Stimulated activated memory B cell treated with anti-CD40 and anti-IgM and Interleukin-4, amounts not matched to agents 10 μg/mL and 1 μg/mL and 100 μg/mL, for 72 hours (primary cell): ENCODE measurements at regions not wholly inside any gene's neighbourhood (a gene's known extent, or its start where the extent isn't known, plus 50 kb on each side); places are given as distances from the start of the nearest gene placed in this dataset.

ENCODE experiments used
- ATAC-seq: fragments of 150-1000 bp; cut with Tn5 transposase; 2 replicates; pipeline ENCODE4 v1.10.0; 2021
- H3K27ac Mint-ChIP-seq: one replicate; pipeline ENCODE4 v1.8.0; 2022; ENCODE audit warnings: mild to moderate bottlenecking, mixed read lengths
- H3K27me3 Mint-ChIP-seq: one replicate; pipeline ENCODE4 v1.8.0; 2022; ENCODE audit warnings: mixed read lengths
- H3K36me3 Mint-ChIP-seq: one replicate; pipeline ENCODE4 v1.8.0; 2022; ENCODE audit warnings: mixed read lengths
- H3K4me1 Mint-ChIP-seq: one replicate; pipeline ENCODE4 v1.8.0; 2022; ENCODE audit warnings: mixed read lengths
- H3K4me3 Mint-ChIP-seq: one replicate; pipeline ENCODE4 v1.8.0; 2022; ENCODE audit warnings: mild to moderate bottlenecking, moderate library complexity, mixed read lengths
- H3K9me3 Mint-ChIP-seq: one replicate; pipeline ENCODE4 v1.8.0; 2022; ENCODE audit warnings: mixed read lengths

GRCh38 chr16:65294165-65294564 is 172.3 kb upstream of the CDH11 start:
- Mint-ChIP-seq H3K27ac (no peak overlapping the region), H3K36me3 (no peaks in the 10 kb centered on the region), H3K9me3 (peaks cover 4% of the 10 kb centered on the region), H3K4me1 (no peaks in the 10 kb centered on the region), H3K27me3 (no peaks in the 10 kb centered on the region), H3K4me3 (no peak overlapping the region)
- no peak for ATAC-seq

- no peak for ATAC-seq
- H3K36me3 Mint-ChIP-seq = no peaks in the 10 kb centered on the region
- H3K4me3 Mint-ChIP-seq = no peak overlapping the region
- H3K27ac Mint-ChIP-seq = no peak overlapping the region
- H3K4me1 Mint-ChIP-seq = no peaks in the 10 kb centered on the region
- H3K27me3 Mint-ChIP-seq = no peaks in the 10 kb centered on the region
- H3K9me3 Mint-ChIP-seq = no peaks in the 10 kb centered on the region
Measured at GRCh38 chr16:65289022-65289421, 167.2 kb upstream of the CDH11 start.

- Mint-ChIP-seq H3K4me1 (no peaks in the 10 kb centered on the region), H3K36me3 (no peaks in the 10 kb centered on the region), H3K4me3 (no peak overlapping the region), H3K27ac (no peak overlapping the region), H3K27me3 (no peaks in the 10 kb centered on the region), H3K9me3 (no peaks in the 10 kb centered on the region)
- ATAC-seq = no peak
Measured at GRCh38 chr16:65287307-65287706, 165.4 kb upstream of the CDH11 start.

- H3K4me1 Mint-ChIP-seq = no peaks in the 10 kb centered on the region
Measured at GRCh38 chr16:65285128-65286048, 163.5 kb upstream of the CDH11 start.

GRCh38 chr16:65284626-65285025 is 162.8 kb upstream of the CDH11 start:
- Mint-ChIP-seq H3K9me3 (no peaks in the 10 kb centered on the region), H3K4me1 (no peaks in the 10 kb centered on the region), H3K36me3 (no peaks in the 10 kb centered on the region), H3K4me3 (no peak overlapping the region), H3K27ac (no peak overlapping the region), H3K27me3 (no peaks in the 10 kb centered on the region)
- ATAC-seq = no peak

More at GRCh38 chr16:65285128-65286048, 163.5 kb upstream of the CDH11 start:
- no peaks in the 10 kb centered on the region for H3K36me3 Mint-ChIP-seq
- H3K27ac Mint-ChIP-seq = no peak overlapping the region
- H3K27me3 Mint-ChIP-seq = no peaks in the 10 kb centered on the region
- H3K4me3 Mint-ChIP-seq = no peak overlapping the region
- no peaks in the 10 kb centered on the region for H3K9me3 Mint-ChIP-seq
- no peak for ATAC-seq

GRCh38 chr16:65283181-65283651 is 161.4 kb upstream of the CDH11 start:
- no peaks in the 10 kb centered on the region for H3K27me3 Mint-ChIP-seq
- no peak for ATAC-seq
- no peaks in the 10 kb centered on the region for H3K36me3 Mint-ChIP-seq
- no peak overlapping the region for H3K27ac Mint-ChIP-seq
- H3K4me3 Mint-ChIP-seq = no peak overlapping the region
- no peaks in the 10 kb centered on the region for H3K4me1 Mint-ChIP-seq
- H3K9me3 Mint-ChIP-seq = no peaks in the 10 kb centered on the region

- peaks cover 9% of the 10 kb centered on the region for H3K9me3 Mint-ChIP-seq
- no peaks in the 10 kb centered on the region for H3K27me3 Mint-ChIP-seq
- no peak overlapping the region for H3K27ac Mint-ChIP-seq
- no peaks in the 10 kb centered on the region for H3K4me1 Mint-ChIP-seq
- no peak overlapping the region for H3K4me3 Mint-ChIP-seq
- no peaks in the 10 kb centered on the region for H3K36me3 Mint-ChIP-seq
- no peak for ATAC-seq
Measured at GRCh38 chr16:65281586-65281985, 159.7 kb upstream of the CDH11 start.

- no peak for ATAC-seq
- Mint-ChIP-seq H3K36me3 (no peaks in the 10 kb centered on the region), H3K4me1 (no peaks in the 10 kb centered on the region), H3K27me3 (no peaks in the 10 kb centered on the region), H3K4me3 (no peak overlapping the region), H3K27ac (no peak overlapping the region), H3K9me3 (peaks cover 9% of the 10 kb centered on the region)
Measured at GRCh38 chr16:65280845-65281512, 159.1 kb upstream of the CDH11 start.

- Mint-ChIP-seq H3K36me3 (no peaks in the 10 kb centered on the region), H3K4me1 (no peaks in the 10 kb centered on the region), H3K27me3 (no peaks in the 10 kb centered on the region), H3K27ac (no peak overlapping the region), H3K9me3 (peaks cover 12% of the 10 kb centered on the region), H3K4me3 (no peak overlapping the region)
- no peak for ATAC-seq
Measured at GRCh38 chr16:65279576-65279975, 157.7 kb upstream of the CDH11 start.

- no peaks in the 10 kb centered on the region for H3K27me3 Mint-ChIP-seq
- H3K4me1 Mint-ChIP-seq = no peaks in the 10 kb centered on the region
- no peaks in the 10 kb centered on the region for H3K36me3 Mint-ChIP-seq
- H3K27ac Mint-ChIP-seq = no peak overlapping the region
- ATAC-seq = no peak
- no peak overlapping the region for H3K4me3 Mint-ChIP-seq
- peaks cover 12% of the 10 kb centered on the region for H3K9me3 Mint-ChIP-seq
Measured at GRCh38 chr16:65278874-65279273, 157.0 kb upstream of the CDH11 start.

GRCh38 chr16:65274566-65274965 is 152.7 kb upstream of the CDH11 start:
- Mint-ChIP-seq H3K9me3 (peaks cover 12% of the 10 kb centered on the region), H3K27me3 (no peaks in the 10 kb centered on the region), H3K36me3 (no peaks in the 10 kb centered on the region), H3K4me1 (no peaks in the 10 kb centered on the region), H3K4me3 (no peak overlapping the region), H3K27ac (no peak overlapping the region)
- ATAC-seq = no peak

GRCh38 chr16:65272699-65273414 is 151.0 kb upstream of the CDH11 start:
- H3K27ac Mint-ChIP-seq = no peak overlapping the region
- H3K4me3 Mint-ChIP-seq = no peak overlapping the region
- no peaks in the 10 kb centered on the region for H3K4me1 Mint-ChIP-seq
- no peaks in the 10 kb centered on the region for H3K36me3 Mint-ChIP-seq
- H3K9me3 Mint-ChIP-seq = peaks cover 10% of the 10 kb centered on the region
- H3K27me3 Mint-ChIP-seq = no peaks in the 10 kb centered on the region
- ATAC-seq = no peak

- Mint-ChIP-seq H3K36me3 (no peaks in the 10 kb centered on the region), H3K27ac (no peak overlapping the region), H3K4me1 (no peaks in the 10 kb centered on the region), H3K4me3 (no peak overlapping the region), H3K27me3 (no peaks in the 10 kb centered on the region), H3K9me3 (peaks cover 6% of the 10 kb centered on the region)
- no peak for ATAC-seq
Measured at GRCh38 chr16:65271996-65272395, 150.1 kb upstream of the CDH11 start.

- H3K4me3 Mint-ChIP-seq = no peak overlapping the region
- H3K36me3 Mint-ChIP-seq = no peaks in the 10 kb centered on the region
- H3K27me3 Mint-ChIP-seq = no peaks in the 10 kb centered on the region
- peaks cover 9% of the 10 kb centered on the region for H3K9me3 Mint-ChIP-seq
- no peak for ATAC-seq
- no peaks in the 10 kb centered on the region for H3K4me1 Mint-ChIP-seq
- H3K27ac Mint-ChIP-seq = no peak overlapping the region
Measured at GRCh38 chr16:65268331-65268730, 146.5 kb upstream of the CDH11 start.

GRCh38 chr16:65263896-65264295 is 142.0 kb upstream of the CDH11 start:
- Mint-ChIP-seq H3K36me3 (no peaks in the 10 kb centered on the region), H3K4me3 (no peak overlapping the region), H3K27ac (no peak overlapping the region), H3K9me3 (peaks cover 12% of the 10 kb centered on the region), H3K27me3 (no peaks in the 10 kb centered on the region), H3K4me1 (no peaks in the 10 kb centered on the region)
- no peak for ATAC-seq
